WTC11 (cell line): ENCODE measurements at regions not wholly inside any gene's neighbourhood (a gene's known extent, or its start where the extent isn't known, plus 50 kb on each side); places are given as distances from the start of the nearest gene placed in this dataset.

Source experiments
- ATAC-seq: fragments of 200-7000 bp; cut with Tn5 transposase; 2 replicates; pipeline ENCODE4 v1.10.0; 2021; ENCODE audit warnings: mild to moderate bottlenecking, moderate library complexity
- CTCF ChIA-PET: fragments of 300-600 bp; sonication (Branson Sonifier 250); formaldehyde crosslinking; loops from one replicate; lab custom pipeline; 2021; ENCODE audit warnings: antibody characterized with exemption; lab: Charles Lee
- POLR2A ChIA-PET: fragments of 350-600 bp; sonication (Branson Sonifier 250); formaldehyde crosslinking; loops from one replicate; lab custom pipeline; 2021; ENCODE audit warnings: antibody characterized with exemption; lab: Charles Lee
- DNase-seq: peaks from one replicate; pipeline ENCODE4 v3.0.0; 2021; ENCODE audit warnings: low spot score
- H3K27ac Mint-ChIP-seq: 2 replicates; pipeline ENCODE4 v1.8.0; 2021; ENCODE audit warnings: mixed read lengths
- H3K27me3 Mint-ChIP-seq: 2 replicates; pipeline ENCODE4 v1.8.0; 2021; ENCODE audit warnings: low read depth, mild to moderate bottlenecking, moderate library complexity, mixed read lengths
- H3K36me3 Mint-ChIP-seq: 2 replicates; pipeline ENCODE4 v1.8.0; 2021; ENCODE audit warnings: mixed read lengths
- H3K4me1 Mint-ChIP-seq: 2 replicates; pipeline ENCODE4 v1.8.0; 2022; ENCODE audit warnings: mixed read lengths
- H3K4me3 Mint-ChIP-seq: 2 replicates; pipeline ENCODE4 v1.8.0; 2021; ENCODE audit warnings: mild to moderate bottlenecking, moderate library complexity, mixed read lengths
- H3K9me3 Mint-ChIP-seq: 2 replicates; pipeline ENCODE4 v1.8.0; 2021; ENCODE audit warnings: mixed read lengths
- ATF6 ChIP-seq: sonication (generic); formaldehyde crosslinking; IDR thresholded peaks from 2 replicates; pipeline ENCODE4 v1.8.1; 2023; ENCODE audit warnings: mild to moderate bottlenecking, missing genetic modification reagents
- CDX4 ChIP-seq: fragments of 250-450 bp; sonication (Bioruptor Pico); IDR thresholded peaks from 2 replicates; pipeline ENCODE4 v1.9.0; 2021; ENCODE audit warnings: moderate library complexity, mild to moderate bottlenecking, inconsistent platforms, borderline replicate concordance
- EMX1 ChIP-seq: fragments of 250-450 bp; sonication (Bioruptor Pico); IDR thresholded peaks from 2 replicates; pipeline ENCODE4 v1.8.0; 2021; ENCODE audit warnings: mild to moderate bottlenecking
- FOXK1 ChIP-seq: sonication (generic); formaldehyde crosslinking; IDR thresholded peaks from 2 replicates; pipeline ENCODE4 v1.8.0; 2022; ENCODE audit warnings: mild to moderate bottlenecking, moderate library complexity, missing genetic modification reagents
- GTF2I ChIP-seq: fragments of 250-450 bp; sonication (Bioruptor Pico); conservative IDR thresholded peaks from 2 replicates; pipeline ENCODE4 v1.4.0; 2021; ENCODE audit warnings: mild to moderate bottlenecking
- JUN ChIP-seq: sonication (generic); formaldehyde crosslinking; IDR thresholded peaks from 2 replicates; pipeline ENCODE4 v1.8.0; 2023; ENCODE audit warnings: mild to moderate bottlenecking, missing genetic modification reagents
- MYBL2 ChIP-seq: sonication (generic); formaldehyde crosslinking; IDR thresholded peaks from 2 replicates; pipeline ENCODE4 v1.8.1; 2023; ENCODE audit warnings: mild to moderate bottlenecking, moderate library complexity, missing genetic modification reagents
- PRDM15 ChIP-seq: sonication (generic); formaldehyde crosslinking; IDR thresholded peaks from 2 replicates; pipeline ENCODE4 v1.8.0; 2022; ENCODE audit warnings: missing genetic modification reagents
- RORB ChIP-seq: fragments of 250-450 bp; sonication (Bioruptor Pico); IDR thresholded peaks from 2 replicates; pipeline ENCODE4 v1.9.0; 2021; ENCODE audit warnings: mild to moderate bottlenecking
- TCF7 ChIP-seq: sonication (generic); formaldehyde crosslinking; IDR thresholded peaks from 2 replicates; pipeline ENCODE4 v1.8.0; 2022; ENCODE audit warnings: mild to moderate bottlenecking, low read depth, missing genetic modification reagents, moderate library complexity
- ZNF138 ChIP-seq: sonication (generic); formaldehyde crosslinking; conservative IDR thresholded peaks from 2 replicates; pipeline ENCODE4 v1.8.1; 2022; ENCODE audit warnings: mild to moderate bottlenecking, moderate library complexity, missing genetic modification reagents
- ZNF425 ChIP-seq: fragments of 250-450 bp; sonication (Bioruptor Pico); conservative IDR thresholded peaks from 2 replicates; pipeline ENCODE4 v1.9.0; 2021; ENCODE audit warnings: mild to moderate bottlenecking
- ZNF532 ChIP-seq: fragments of 250-450 bp; sonication (Bioruptor Pico); IDR thresholded peaks from 2 replicates; pipeline ENCODE4 v1.9.0; 2021; ENCODE audit warnings: mild to moderate bottlenecking, borderline replicate concordance

GRCh38 chr13:112169941-112170822 is 103.2 kb downstream of the SOX1 start:
- H3K27ac Mint-ChIP-seq = no peak overlapping the region
- no peaks in the 10 kb centered on the region; the same call in 1 of the 2 replicates for H3K27me3 Mint-ChIP-seq
- DNase-seq = no peak
- ATAC-seq = no peak
- H3K36me3 Mint-ChIP-seq = peaks cover 7% of the 10 kb centered on the region
- POLR2A ChIA-PET = no interaction called here
- H3K4me1 Mint-ChIP-seq = peaks cover 9% of the 10 kb centered on the region
- CTCF ChIA-PET = interaction anchor here (1.0 kb wide), 1 partner anchor 16 kb away, joined by 4 read pairs; no protein-coding TSS in a partner anchor
- TF ChIP-seq ATF6 (CRISPR knock-in tag) (no peak), RORB (CRISPR knock-in tag) (no peak), PRDM15 (CRISPR knock-in tag) (no peak), ZNF532 (CRISPR knock-in tag) (no peak)
- H3K9me3 Mint-ChIP-seq = peaks cover 19% of the 10 kb centered on the region
- H3K4me3 Mint-ChIP-seq = no peak overlapping the region

GRCh38 chr13:112170823-112171569 is 104.0 kb downstream of the SOX1 start:
- Mint-ChIP-seq H3K4me3 (no peak overlapping the region), H3K27ac (no peak overlapping the region)
- POLR2A ChIA-PET = no interaction called here

GRCh38 chr13:112171570-112171965 is 104.6 kb downstream of the SOX1 start:
- H3K27me3 Mint-ChIP-seq = no peaks in the 10 kb centered on the region; the same call in 1 of the 2 replicates
- no peaks in the 10 kb centered on the region for H3K4me1 Mint-ChIP-seq
- H3K9me3 Mint-ChIP-seq = peaks cover 20% of the 10 kb centered on the region
- H3K36me3 Mint-ChIP-seq = peaks cover 7% of the 10 kb centered on the region
- no peak overlapping the region for H3K27ac Mint-ChIP-seq
- DNase-seq = no peak
- no peak for ATAC-seq
- CTCF ChIA-PET = interaction anchor here (0.9 to 1.0 kb wide), 2 partner anchors 15 to 272 kb away, joined by 3 to 4 read pairs; no protein-coding TSS in a partner anchor
- POLR2A ChIA-PET = no interaction called here
- no peak overlapping the region for H3K4me3 Mint-ChIP-seq
- TF ChIP-seq FOXK1 (CRISPR knock-in tag) = no peak
- no peak for TF ChIP-seq JUN (CRISPR knock-in tag)
- no peak for TF ChIP-seq ATF6 (CRISPR knock-in tag)
- TF ChIP-seq ZNF138 = no peak
- TF ChIP-seq EMX1 = no peak
- TF ChIP-seq TCF7 = no peak
- TF ChIP-seq GTF2I (CRISPR knock-in tag) = no peak
- TF ChIP-seq ZNF425 = no peak

More at GRCh38 chr13:112170823-112171569, 104.0 kb downstream of the SOX1 start:
- Mint-ChIP-seq H3K27me3 (no peaks in the 10 kb centered on the region; the same call in 1 of the 2 replicates), H3K9me3 (peaks cover 20% of the 10 kb centered on the region), H3K4me1 (peaks cover 3% of the 10 kb centered on the region)
- no peak for ATAC-seq
- DNase-seq = no peak
- CTCF ChIA-PET = interaction anchor here (0.9 to 1.0 kb wide), 2 partner anchors 15 to 273 kb away, joined by 3 to 4 read pairs; no protein-coding TSS in a partner anchor
- no peak for TF ChIP-seq MYBL2 (CRISPR knock-in tag)
- TF ChIP-seq CDX4 (CRISPR knock-in tag) = no peak
- TF ChIP-seq, all 79 proteins: peak for 0
- H3K36me3 Mint-ChIP-seq = peaks cover 7% of the 10 kb centered on the region
